HPDE6-E6E7 (cell line): ENCODE measurements at regions not wholly inside any gene's neighbourhood (a gene's known extent, or its start where the extent isn't known, plus 50 kb on each side); places are given as distances from the start of the nearest gene placed in this dataset.
"Not testable (repeated sequence)": the region's sequence is repeated elsewhere in the genome, so short reads cannot be mapped to it uniquely, and the experiment has no call there.

Source experiments
- DNase-seq: peaks from one replicate; pipeline ENCODE4 v3.0.0; 2011; ENCODE audit warnings: missing footprints; ENCODE audit errors: extremely low spot score

DNA sequence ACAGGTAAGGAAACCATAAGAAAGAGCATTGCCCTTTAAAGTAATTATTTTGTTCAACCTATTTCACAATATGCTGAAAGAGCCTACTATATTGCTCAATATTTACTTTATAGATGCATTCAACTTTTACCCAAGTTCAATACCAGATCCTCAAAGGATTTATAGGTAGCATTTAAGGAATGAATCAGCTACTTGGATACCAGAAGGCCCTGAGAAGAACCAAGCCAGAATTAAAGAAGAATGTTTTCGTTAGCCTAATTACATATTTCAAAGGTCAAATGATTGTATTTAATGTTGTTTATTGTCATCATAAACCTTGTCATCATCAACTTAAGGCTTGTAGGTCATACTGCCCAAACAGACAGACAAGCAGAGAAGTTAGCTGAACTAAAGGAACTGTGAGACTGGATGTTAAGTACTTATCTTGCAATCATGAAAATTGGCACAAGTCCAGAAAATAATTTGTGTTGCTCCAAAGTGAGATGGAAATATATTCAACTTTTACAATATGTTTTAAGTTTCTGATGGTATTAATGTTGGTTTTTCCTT, 636.7 kb downstream of the RFPL4B start:
- DNase-seq: no peak

DNA sequence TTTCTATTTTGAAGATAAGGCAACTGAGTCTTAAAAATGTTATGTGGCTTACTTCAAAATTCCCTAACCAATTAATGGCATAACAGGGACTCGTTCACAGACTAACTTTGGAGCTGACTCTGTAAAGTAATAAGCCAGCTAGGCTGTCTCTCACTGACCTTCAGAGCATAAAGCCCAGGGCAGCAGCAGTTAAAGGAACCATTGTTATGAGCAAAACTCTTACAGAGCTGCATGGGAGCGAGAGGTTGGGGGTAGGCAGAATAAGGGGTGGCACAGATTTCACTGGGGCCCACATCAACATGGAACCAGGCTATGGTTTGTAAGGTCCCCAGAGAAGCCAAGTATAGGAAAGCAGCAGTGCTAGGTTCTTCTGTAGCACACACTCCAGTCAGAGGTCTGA, 637.8 kb downstream of the RFPL4B start:
- no peak for DNase-seq

DNA sequence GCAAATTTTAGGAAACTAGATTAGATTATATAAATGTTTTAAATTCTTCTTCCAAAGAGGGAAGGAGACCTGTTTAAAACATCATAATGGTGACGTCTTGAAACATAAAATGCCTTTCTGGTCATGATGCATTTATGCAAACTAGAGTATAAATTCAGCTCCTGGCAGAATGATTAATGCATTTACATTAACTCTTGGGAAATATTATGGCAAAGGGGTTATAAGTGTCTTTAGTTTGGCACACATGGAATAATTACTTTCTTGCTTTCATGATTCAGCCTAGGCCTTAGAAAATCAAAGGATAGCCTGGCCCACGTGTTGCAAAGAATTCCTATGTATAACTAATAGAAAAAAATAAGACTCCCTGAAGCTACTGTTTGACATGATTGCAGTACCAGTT, 639.2 kb downstream of the RFPL4B start:
- no peak for DNase-seq

DNA sequence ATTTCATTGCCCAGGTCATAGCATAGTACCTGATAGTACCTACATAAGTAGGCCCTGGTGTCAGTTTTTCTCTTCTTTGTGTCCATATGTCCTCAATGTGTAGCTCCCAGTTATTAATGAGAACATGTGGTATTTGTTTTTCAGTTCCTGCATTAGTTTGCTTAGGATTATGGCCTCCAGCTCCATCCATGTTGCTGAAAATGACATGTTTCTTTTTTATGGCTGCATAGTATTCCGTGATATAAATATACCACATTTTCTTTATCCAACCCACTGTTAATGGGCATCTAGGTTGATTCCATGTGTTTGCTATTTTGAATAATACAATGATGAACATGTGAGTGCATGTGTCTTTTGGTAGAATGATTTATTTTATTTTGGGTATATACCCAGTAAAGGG, 641.6 kb downstream of the RFPL4B start:
- no peak for DNase-seq

DNA sequence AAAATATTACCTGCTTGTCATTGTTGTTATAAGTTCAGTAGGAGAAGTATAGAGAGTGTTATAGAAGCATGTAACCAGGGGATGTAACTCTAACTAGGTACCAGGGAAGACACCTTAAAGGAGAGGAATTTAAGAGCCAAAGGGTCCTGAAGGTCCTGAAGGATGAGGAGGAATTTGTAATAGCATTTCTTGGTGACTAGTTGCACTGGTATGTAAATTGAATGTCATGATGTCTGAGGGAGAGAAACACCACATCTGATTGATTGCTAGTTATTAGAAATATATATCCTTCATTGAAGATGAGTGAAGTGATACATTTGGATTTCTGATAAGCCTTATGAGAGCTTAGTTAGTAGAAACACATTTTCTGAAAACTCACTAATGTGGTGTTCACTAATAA, 643.8 kb downstream of the RFPL4B start:
- DNase-seq: no peak

DNA sequence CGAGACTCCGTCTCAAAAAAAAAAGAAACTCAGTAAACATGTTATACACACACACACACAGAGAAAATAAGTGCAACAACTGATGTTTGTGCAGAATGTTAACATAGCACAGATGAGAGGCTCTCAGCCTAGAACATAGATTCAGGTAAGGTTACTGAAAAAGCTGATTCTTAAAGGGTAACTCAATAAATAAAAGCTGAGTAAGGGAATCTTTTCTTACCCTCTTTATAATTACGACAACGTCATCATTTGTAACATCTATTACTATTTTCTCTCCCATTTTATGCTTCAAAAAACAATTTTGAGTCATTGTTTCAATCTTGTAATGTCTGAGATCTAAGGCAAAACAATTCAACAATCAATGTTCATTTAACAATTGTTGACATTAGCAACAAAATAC, 644.8 kb downstream of the RFPL4B start:
- no peak for DNase-seq

DNA sequence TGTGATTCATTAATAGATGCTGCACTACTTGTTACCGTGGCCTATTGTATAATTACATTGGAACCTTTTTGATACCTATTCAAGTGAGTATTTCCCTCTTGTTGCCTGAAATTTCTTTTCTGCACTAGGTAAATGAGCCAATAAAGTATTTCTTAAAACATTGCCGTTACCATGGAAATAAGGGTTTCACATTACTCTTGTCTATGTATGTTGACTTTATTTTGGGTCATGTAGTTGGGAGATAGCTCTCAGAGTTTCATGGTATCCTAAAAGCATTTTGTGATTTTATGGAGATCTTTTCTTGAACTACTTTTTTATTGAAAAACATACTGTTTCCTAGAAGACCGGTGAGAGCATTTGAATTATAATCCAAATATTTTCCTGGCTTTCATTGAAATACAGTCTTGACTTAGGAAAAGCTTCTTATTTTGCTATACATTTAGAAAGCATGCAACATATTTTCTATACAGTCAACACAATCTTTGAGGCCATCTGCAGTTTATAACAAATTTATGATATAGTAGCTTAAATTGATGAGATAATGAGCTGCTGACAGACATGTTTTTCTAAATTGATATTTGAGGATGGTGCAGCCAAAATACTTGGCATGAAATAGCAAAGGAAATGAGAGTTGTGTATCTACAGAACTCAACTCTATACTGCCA, 650.4 kb downstream of the RFPL4B start:
- no peak for DNase-seq

DNA sequence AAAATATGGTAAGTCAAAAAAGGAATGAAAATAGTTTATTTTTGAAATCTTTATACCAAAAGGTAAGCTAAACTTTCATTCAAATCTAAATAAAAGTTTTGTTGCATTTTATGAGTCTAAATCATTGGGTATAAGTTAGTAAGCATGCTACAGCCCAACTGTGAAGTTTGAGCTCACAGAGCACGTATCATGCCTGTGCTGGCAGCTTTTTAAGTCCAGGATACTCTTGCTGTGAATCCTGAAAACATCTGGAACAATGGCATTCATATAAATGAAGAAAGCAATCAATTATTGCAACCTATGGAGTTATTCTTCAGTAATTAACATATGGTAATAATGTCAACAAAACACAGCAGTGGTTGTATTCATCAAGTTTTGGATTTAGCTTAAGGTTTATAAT, 656.9 kb downstream of the RFPL4B start:
- DNase-seq: no peak

DNA sequence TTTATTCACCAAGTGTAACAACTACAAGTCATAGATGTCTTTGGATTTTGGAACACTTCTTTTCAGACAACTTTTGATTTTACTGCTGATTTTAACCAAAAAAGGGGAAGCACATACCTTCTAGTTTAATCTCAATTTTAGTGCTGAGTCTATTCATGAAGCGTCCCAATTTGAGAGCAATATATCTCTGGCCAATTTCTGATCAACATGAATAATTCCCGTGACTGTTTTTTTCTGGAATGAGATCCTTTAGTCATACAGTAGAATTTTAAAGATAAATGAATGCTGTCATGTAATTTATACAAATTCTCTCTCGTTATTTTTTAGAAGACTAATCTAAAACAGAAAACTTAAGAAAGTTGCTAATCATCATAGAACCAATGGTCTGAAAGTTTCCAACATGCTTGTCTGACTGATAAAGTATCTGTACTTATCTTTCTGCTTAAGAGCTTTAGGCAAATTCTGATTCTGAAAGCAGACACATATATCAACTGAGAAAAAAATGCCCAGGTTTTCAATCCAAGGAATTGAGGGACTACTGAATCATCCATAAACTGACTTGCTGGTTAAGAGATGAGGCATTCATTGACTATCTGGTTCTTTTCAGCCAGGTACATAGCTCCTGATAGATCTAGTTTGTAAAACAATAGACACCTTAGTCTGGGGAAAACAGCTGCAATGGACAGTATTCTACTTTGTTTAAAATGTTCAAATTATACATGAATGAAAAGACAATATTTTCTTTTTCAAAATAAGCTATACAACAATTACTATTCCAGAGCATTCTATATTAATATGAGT, 657.5 kb downstream of the RFPL4B start:
- DNase-seq: no peak

DNA sequence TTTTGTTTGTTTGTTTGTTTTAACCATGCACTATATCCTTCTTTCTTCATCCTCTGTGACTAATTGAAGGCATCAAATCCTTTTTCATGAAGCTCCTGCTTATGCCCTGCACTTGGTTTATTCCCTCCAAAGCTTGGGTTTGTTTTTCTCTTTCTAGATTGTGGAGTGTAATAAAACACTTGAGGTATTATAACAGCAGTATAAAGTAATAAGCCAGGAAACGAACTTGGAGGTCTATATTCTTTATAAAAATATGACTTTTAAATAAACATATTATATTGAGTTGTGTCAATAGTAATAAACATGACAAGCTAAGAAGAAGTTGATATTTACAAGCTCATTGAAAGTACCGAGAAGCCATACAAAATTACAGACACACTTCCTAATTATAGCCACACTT, 659.4 kb downstream of the RFPL4B start:
- no peak for DNase-seq

DNA sequence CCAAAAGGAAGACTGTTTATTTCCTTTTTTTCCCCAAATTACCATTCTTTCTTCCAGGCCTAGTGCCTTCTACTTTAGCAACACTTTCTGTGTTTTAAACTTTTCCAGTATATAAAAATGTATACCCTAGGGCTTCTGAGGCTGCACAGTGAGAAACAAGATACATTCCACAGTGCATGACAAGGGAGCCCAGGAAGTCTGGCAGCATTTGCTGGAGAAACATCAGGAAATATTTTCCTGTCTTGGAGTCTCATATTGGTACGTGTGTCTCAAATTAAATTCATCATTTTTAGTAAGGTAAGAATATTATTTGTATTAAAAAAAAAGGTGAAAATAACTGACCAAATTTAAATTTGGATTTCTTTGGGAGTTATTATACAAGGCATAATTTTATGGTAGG, 662.6 kb downstream of the RFPL4B start:
- DNase-seq: no peak

DNA sequence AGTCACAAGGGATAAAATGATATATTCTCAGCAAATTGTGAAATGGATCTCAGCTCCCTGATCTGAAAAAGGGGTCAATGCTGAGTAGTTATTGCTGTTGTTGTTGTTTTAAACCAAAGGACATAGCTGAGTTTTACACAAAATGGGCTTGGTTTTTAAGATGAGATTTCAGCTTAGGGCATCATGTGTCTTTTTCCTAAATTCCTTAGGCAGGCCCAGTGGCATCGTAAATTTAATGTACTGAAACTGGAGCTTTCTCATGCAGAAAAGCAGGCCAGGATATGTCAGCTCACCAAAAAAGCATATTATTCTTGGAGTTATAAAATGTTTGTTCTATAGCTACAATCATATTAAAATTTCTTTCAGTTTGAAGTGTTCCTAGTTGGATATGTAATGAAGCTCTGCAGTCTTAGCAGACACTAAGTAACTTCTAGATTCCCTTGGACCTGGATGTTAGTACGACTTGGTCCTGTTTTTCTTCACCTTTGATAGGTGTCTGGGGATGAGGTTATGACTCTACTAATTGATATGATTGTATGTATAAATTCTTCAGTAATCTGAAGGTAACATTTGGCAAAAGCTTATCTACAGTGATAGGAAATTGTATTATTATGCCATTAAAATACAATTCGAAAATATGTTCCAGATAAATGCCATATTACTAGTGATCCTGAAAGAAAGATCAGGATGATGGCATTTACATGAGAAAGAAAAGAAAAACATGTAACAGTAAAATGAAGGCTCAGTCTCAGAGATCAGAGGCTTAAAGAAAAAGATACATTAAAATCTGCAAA, 663.3 kb downstream of the RFPL4B start:
- no peak for DNase-seq

DNA sequence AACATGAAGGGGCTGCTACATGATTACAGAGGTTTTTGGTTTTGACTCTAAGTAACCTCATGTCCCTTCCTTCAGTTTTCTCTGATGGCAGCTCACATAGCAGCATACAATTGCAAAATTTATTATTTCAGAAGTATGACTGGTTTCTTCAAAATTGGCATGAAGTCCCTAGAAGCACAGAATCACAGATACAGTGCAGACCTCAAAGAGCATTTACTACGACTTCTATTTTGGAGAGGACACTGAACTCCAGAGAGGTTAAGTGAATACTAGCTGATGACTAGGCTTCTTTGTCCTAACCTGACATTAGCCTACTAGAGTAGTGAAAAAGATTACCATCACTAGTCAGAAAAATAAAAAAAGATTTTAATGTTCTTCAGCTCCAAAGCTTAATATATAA, 664.3 kb downstream of the RFPL4B start:
- no peak for DNase-seq

DNA sequence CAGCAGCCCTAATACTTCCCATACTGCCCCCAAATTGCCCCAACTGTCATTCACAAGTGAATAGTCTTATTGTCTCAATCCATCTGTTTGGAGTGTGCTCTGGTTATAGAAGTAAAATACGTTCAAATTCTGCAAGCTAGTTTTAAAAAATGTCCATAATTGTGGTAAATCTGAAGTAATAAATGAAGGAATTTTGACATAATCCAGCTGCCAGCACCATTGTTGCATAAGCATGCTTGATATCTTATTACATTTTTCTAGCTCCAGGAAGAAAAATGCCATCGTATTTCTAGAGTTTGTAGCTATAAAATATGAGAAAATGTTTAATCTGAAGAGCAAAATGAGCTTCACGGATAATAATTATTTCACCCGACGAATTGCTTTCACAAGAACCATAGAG, 664.7 kb downstream of the RFPL4B start:
- DNase-seq: no peak

DNA sequence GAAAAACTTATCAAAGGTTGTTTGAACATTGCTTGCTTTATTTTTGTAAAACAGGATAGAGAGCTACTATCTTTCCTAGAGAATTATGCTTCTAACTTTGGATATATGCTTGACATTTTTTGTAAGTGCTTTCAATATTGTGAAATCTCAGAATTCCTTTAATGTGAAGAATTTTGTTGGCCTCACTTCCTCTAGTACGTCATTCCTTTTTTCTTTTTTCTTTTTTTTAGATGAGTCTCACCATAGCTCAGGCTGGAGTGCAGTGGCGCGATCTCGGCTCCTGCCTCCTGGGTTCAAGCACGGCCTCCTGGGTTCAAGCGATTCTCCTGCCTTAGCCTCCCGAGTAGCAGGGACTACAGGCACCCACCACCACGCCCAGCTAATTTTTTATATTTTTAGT, 668.1 kb downstream of the RFPL4B start:
- no peak for DNase-seq

DNA sequence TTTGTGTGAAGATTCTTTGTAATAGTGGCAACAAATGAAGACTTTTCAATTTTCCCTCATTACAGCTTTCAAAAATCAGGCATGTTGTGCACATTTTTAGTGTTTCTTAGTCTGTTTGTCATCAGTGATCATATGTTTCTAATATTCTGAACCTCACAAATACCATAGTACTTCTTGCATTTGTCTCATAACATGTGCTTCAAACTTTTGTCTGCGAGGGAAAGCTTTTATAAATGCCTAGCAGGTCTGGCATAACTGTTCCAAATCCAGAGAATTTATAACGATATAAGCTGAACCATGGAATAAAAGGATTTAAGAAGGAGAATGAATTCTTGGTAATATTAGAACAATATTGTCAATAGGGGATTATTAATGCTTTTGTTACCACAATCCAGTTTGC, 670.2 kb downstream of the RFPL4B start:
- no peak for DNase-seq

DNA sequence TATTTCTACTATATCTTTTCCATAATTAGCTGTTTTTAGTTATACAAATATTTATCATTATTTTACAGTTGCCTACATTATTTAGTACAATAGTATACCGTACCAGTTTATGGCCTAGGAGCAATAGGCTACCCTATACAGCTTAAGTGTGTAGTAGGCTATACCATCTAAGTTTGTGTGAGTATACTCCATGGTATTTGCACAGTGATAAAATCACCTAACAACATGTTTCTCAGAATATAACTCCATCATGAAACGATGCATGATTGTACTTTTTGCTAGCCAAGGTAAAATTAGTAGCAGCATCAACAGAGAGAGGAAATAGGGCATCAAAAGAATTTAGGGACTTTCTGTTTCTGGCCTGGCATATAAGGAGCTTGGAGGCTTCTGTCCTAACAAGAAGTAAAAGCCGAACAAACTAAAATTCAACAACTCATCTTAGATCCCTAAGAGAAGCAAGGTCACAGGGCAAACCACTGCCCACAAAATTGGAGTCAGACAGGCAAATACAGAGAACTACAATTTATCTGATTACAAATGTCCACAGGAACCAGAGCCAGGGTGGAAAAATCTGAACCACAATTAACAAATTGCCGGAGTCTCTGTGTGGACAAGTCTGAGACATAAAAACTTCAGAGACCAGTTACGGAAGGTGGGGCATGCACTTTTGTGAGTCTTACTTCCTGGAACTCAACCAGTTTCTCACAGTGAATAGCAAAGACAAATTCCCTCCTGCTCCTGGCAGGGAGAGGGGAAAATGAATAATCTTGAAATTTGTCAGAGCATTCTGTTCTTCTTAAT, 671.4 kb downstream of the RFPL4B start:
- DNase-seq: peak; percentile 2

DNA sequence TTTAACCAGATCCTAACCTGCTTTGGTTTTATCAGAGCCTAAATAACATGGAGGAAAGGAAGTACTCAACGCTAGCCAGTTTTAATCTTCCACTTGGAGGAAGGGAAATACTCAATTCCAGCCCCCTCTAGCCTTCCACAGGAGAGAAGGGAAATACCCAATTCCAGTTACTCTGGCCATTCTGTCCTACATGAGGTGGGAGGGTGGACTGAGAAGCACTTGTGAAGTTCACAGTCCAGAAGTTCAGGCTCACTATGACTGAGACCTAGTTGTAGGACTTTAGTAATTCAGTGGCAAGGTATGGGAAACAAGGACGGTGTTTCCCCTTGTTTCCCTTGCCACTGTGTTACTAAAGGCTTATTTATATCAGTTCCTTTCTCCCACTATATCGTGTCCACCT, 672.0 kb downstream of the RFPL4B start:
- no peak for DNase-seq

DNA sequence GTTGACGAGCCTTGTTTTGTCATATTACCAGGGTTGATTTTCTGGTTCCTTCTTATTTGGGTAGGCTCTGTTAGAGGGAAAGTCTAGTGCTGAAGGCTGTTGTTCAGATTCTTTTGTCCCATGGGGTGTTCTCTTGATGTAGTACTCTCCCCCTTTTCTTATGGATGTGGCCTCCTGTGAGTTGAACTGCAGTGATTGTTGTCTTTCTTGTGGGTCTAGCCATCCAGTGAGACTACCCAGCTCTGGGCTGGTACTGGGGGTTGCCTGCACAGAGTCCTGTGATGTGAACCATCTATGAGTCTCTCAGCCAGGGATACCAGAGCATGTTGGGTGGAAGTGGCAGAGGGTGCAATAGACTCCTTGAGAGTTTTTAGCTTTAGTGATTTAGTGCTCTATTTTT, 680.6 kb downstream of the RFPL4B start:
- no peak for DNase-seq

DNA sequence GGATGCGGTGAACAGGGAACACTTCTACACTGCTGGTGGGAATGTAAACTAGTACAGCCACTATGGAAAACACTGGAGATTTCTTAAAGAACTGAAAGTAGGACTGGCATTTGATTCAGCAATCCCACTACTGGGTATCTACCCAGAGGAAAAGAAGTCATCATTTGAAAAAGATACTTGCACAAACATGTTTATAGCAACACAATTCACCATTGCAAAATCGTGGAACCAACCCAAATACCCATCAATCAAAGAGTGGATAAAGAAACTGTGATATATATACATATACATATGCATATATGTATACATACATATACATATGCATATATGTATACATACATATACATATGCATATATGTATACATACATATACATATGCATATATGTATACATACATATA, 682.0 kb downstream of the RFPL4B start:
- DNase-seq: not testable (repeated sequence)

DNA sequence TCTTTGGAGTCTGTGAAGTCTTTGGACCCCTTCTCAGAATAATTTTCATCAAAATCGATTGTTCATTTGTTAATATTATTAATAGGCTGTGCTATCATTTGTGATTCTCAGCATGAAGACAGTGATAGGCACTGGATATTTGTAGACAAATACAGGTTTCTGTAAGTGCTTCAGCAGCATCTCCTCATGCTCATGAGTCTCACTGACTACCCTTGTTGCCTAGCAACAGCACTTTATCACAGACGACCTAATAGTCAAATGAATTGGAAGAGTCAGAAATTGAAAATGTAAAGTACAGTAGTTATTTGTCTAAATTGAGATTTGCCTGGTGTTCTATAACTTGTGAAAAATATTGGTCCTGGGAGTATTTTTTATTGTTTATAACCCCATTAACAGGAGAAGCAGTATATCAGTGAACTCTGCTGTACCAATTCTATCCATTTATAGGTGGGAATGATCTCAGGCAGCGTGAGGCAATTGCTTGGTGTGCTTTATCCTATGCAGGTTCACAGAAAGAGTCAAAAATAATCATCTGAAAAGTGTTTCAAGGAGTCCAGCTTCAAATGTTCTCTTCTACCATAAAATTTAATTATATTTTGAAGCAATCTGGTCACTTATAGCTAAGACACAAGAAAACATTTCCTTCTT, 684.6 kb downstream of the RFPL4B start:
- no peak for DNase-seq
